HAP-1 (cell line): ENCODE measurements at regions not wholly inside any gene's neighbourhood (a gene's known extent, or its start where the extent isn't known, plus 50 kb on each side); places are given as distances from the start of the nearest gene placed in this dataset.

Experiments
- DNase-seq, 2 experiments: peaks; one replicate each; pipeline ENCODE4 v3.0.0-alpha.2; 2016 to 2020; ENCODE audit warnings: low spot score in 2 of 2
- H3K27me3 ChIP-seq: fragments of 250-450 bp; sonication (Bioruptor Pico); 2 replicates; pipeline ENCODE4 v1.5.1; 2020; ENCODE audit warnings: low read depth, mild to moderate bottlenecking, moderate library complexity
- H3K36me3 ChIP-seq: fragments of 250-450 bp; sonication (Bioruptor Pico); replicated peaks from 2 replicates; pipeline ENCODE4 v1.5.1; 2020; ENCODE audit warnings: mild to moderate bottlenecking
- H3K4me1 ChIP-seq: fragments of 250-450 bp; sonication (Bioruptor Pico); 2 replicates; pipeline ENCODE4 v1.5.1; 2020; ENCODE audit warnings: mild to moderate bottlenecking
- H3K4me3 ChIP-seq: fragments of 250-450 bp; sonication (Bioruptor Pico); 2 replicates; pipeline ENCODE4 v1.5.1; 2020; ENCODE audit warnings: mild to moderate bottlenecking, moderate library complexity
- H3K9me3 ChIP-seq: fragments of 250-450 bp; sonication (Bioruptor Pico); 2 replicates; pipeline ENCODE4 v1.5.1; 2020; ENCODE audit warnings: mild to moderate bottlenecking, moderate library complexity
- in situ Hi-C: fragments of 300-500 bp; cut with MboI; formaldehyde crosslinking; loops from 3 replicates; pipeline ENCODE4 v1.14.3; 2020; ENCODE audit warnings: low sequenced_read_pairs, inconsistent platforms, mixed read lengths

DNA sequence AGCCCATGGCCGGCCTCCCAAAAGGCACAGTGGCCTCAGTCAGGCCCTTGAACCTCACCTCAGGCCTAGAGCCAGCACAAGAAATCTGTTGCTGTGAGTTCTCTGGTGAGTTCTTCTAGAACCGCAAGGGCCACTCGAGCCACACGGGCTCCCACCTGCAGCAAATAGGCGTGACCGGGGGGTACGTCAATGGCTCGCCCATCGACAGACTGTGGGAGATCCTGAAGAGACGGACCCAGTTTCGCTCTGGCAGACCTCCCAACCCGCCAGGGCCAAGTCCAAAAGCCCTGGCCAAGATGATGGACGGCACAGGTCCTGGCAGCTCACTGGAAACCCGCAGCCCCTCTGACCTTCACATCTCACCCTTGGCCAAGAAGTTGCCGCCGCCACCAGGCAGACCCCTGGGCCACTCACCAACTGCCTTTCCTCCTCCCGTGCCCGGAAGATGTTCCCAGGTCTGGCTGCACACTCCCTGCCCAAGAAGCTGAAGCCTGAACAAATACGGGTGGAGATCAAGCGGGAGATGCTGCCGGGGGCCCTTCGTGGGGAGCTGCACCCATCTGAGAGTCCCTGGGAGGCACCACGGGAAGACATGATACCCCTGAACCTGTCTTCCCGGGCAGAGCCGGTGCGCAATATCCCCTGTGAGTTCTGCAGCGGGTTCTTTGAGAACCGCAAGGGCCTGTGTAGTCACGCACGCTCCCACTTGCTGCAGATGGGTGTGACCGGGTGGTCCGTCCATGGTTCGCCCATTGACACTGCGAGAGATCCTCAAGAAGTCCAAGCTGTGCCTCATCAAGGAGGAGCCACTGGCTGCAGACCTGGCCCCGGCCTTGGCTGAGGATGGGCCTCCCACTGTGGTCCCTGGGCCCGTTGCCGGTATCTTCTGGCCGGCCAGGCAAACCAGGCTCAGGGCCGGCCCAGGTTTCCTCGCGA, 544.2 kb upstream of the CCDC179 start:
- DNase-seq: no peak
- in situ Hi-C loops: no loop called here
- no peaks in the 10 kb centered on the region for H3K36me3 ChIP-seq
- H3K4me3 ChIP-seq: no peak overlapping the region
- H3K9me3 ChIP-seq: no peaks in the 10 kb centered on the region
- no peaks in the 10 kb centered on the region for H3K4me1 ChIP-seq
- H3K27me3 ChIP-seq: no peaks in the 10 kb centered on the region

DNA sequence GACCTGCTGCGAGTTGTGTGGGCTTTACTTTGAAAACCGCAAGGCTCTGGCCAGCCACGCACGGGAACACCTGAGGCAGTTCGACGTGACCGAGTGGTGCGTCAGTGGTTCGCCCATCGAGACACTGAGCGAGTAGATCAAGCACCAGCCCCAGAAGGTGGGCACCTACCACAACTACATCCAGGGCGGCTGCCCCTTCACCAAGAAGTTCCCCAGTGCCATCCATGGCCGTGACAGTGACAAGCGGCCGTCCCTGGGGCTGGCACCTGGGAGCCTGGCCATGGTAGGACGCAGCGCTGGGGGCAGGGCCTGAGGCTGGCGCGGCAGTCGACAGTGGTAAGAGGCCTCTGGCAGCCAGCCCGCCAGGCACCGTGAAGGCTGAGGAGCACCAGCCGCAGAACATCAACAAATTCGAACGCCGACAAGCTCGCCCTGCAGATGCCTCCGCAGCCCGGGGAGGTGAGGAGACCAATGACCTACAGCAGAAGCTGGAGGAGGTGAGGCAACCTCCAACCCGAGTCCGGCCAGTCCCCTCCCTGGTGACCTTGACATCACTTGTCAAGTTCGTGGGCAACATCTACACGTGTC, 545.2 kb upstream of the CCDC179 start:
- no peak for DNase-seq
- no peaks in the 10 kb centered on the region for H3K9me3 ChIP-seq
- in situ Hi-C loops: no loop called here
- H3K4me3 ChIP-seq: no peak overlapping the region
- no peaks in the 10 kb centered on the region for H3K27me3 ChIP-seq
- no peaks in the 10 kb centered on the region for H3K4me1 ChIP-seq
- H3K36me3 ChIP-seq: no peaks in the 10 kb centered on the region

DNA sequence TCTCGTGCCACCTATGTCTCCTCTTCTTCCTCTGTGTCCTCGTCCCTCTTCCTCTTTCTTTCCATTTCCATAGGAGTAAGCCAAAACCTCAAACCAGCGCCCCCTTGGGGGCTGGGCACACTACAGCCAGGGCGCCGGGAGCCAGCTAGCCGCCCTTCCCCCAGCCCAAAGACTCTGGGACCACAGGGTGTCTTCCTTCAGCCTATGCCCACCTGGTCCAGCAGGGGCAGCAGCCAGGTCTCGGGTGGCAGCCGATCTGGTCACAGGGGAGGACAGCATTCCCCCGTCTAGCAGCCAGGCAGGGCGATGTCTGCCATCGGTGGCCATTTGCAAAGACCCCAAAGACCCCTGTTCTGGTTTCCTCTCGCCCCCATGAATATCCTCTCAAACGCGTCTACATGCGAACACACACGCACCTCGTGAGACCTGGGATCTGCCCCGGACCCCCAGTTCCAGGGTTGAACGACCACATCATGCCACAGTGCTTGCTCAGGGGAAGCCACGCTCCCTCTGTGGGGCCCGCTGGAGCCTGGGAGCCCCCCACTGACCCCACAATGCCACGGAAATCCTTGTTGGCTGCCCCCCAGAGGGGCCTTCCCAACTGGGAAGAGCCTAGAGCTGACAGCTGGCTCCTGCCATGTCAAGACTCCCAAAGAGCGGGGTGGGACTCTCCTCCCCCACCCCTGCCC, 546.0 kb upstream of the CCDC179 start:
- Histone ChIP-seq H3K4me1 (no peaks in the 10 kb centered on the region), H3K36me3 (no peaks in the 10 kb centered on the region), H3K9me3 (no peaks in the 10 kb centered on the region), H3K27me3 (no peaks in the 10 kb centered on the region), H3K4me3 (no peak overlapping the region)
- DNase-seq: no peak
- in situ Hi-C loops: no loop called here

DNA sequence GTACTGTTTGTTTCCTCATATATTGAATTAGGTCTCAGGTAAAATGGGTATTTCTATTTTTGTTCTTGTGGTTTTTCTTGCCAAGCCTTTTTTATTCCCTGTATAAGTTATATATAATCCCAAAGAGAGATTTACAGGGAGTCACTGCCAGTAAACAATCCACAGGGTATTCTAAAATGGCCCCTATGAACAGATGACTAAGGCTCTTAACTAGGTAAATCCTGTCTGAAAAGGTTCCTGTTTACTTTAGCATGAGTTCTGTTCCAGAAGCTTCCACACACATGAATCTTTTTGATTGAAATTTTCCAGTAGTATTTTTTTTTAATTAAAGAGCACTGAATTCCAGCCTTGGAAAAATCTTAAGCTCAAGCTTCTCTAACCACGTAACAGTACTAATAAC, 552.8 kb upstream of the CCDC179 start:
- Histone ChIP-seq H3K36me3 (no peaks in the 10 kb centered on the region), H3K4me1 (no peaks in the 10 kb centered on the region), H3K9me3 (no peaks in the 10 kb centered on the region; the same call in 1 of the 2 replicates), H3K4me3 (no peak overlapping the region), H3K27me3 (no peaks in the 10 kb centered on the region)
- in situ Hi-C loops: no loop called here
- no peak for DNase-seq

DNA sequence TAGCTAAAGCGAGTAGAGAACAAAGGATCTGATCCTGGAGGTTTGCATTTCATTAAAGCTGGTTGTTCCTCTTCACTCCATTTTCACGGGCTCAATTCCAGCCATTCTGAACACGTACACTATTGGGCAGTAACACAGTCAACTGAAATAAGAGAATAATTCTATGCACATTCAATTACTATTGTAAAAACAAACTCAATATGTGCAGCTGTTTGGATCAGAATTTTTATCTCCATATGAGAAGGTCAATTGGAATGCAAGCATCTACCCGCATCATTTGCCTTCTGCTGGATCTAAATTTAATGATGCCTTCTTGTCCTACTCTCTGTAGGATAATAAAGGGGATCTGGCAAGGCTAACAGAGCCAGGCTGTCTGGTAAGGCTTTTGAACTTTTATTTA, 562.8 kb upstream of the CCDC179 start:
- no peaks in the 10 kb centered on the region; the same call in 1 of the 2 replicates for H3K4me1 ChIP-seq
- H3K4me3 ChIP-seq: no peak overlapping the region
- no peaks in the 10 kb centered on the region for H3K36me3 ChIP-seq
- no peaks in the 10 kb centered on the region for H3K27me3 ChIP-seq
- H3K9me3 ChIP-seq: no peaks in the 10 kb centered on the region
- in situ Hi-C loops: no loop called here
- no peak for DNase-seq

DNA sequence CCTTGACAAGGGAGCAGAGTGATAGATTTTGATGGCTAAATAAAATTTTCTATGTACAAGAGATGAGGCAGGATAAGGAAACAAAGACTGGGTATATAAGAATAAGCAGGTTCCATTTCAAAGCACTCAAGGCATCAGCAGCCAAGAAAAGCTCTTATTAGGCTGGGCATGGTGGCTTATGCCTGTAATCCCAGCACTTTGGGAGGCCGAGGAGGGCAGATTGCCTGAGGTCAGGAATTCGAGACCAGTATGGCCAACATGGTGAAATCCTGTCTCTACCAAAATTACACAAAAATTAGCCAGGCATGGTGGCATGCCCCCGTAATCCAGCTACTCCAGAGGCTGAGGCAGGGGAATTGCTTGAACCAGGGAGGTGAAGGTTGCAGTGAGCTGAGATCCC, 563.4 kb upstream of the CCDC179 start:
- H3K4me3 ChIP-seq: no peak overlapping the region
- no peak for DNase-seq
- H3K36me3 ChIP-seq: no peaks in the 10 kb centered on the region
- H3K27me3 ChIP-seq: no peaks in the 10 kb centered on the region
- H3K4me1 ChIP-seq: no peaks in the 10 kb centered on the region; the same call in 1 of the 2 replicates
- in situ Hi-C loops: no loop called here
- no peaks in the 10 kb centered on the region for H3K9me3 ChIP-seq

DNA sequence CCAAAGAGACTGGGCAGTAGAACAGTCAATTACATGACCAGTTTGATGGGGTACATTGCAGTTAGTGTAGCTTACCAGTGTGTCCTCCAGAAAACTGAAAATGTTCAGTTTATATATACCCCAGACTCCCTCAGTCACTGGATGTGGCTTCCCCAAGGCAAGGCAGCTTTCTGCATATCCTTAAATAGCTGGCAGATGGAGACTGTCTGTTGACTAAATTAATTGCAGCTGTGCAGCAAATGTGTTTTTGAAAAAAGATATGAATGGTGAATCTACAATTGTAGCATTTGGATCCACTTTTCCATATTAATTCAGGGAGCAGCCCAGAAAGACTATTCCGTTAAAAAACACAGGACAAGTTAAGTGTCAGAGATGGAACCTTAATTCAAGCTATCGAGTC, 565.1 kb upstream of the CCDC179 start:
- in situ Hi-C loops: no loop called here
- Histone ChIP-seq H3K36me3 (no peaks in the 10 kb centered on the region), H3K9me3 (no peaks in the 10 kb centered on the region), H3K4me1 (no peaks in the 10 kb centered on the region; the same call in 1 of the 2 replicates), H3K4me3 (no peak overlapping the region), H3K27me3 (no peaks in the 10 kb centered on the region)
- no peak for DNase-seq

DNA sequence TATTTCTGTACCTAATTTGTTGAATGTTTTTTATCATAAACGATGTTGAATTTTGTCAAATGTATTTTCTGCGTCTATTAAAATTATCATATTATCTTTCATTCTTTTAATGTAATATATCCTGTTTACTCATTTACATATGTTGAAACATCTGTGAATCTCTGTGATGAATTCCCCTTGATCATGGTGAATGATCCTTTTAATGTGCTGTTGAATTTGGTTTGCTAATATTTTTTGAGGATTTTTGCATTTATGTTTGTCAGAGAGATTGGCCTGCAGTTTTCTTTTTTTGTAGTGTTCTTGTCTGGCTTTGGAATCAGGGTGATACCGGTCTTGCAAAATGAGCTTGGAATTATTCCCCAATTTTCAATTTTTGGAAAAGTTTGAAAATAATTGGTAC, 569.3 kb upstream of the CCDC179 start:
- in situ Hi-C loops: no loop called here

DNA sequence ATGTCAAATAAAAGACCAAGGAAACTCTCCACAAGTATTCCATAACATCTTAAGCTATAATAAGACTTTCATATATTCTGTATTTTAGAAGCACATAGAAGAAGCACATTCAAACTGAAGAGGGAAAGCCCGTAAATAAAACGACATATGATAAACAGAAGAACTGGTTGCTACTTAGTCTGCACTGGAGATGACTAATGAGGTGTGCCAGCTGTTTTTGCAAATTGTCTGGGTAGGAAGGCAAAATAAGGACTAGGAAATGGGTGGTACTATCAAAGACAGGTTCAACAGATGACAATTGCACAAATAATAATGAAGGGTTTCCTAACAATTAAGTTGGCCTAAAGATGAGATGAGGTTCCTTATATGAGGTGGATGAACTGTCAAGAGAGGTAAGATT, 593.2 kb upstream of the CCDC179 start:
- H3K4me1 ChIP-seq: peaks cover 28% of the 10 kb centered on the region
- in situ Hi-C loops: no loop called here
- H3K36me3 ChIP-seq: no peaks in the 10 kb centered on the region
- H3K27me3 ChIP-seq: no peaks in the 10 kb centered on the region
- no peak overlapping the region for H3K4me3 ChIP-seq
- H3K9me3 ChIP-seq: no peaks in the 10 kb centered on the region
- DNase-seq: no peak

More for the DNA sequence above, 569.3 kb upstream of the CCDC179 start:
- no peak for DNase-seq
- Histone ChIP-seq H3K4me3 (no peak overlapping the region), H3K36me3 (no peaks in the 10 kb centered on the region), H3K27me3 (no peaks in the 10 kb centered on the region), H3K9me3 (no peaks in the 10 kb centered on the region), H3K4me1 (no peaks in the 10 kb centered on the region)

DNA sequence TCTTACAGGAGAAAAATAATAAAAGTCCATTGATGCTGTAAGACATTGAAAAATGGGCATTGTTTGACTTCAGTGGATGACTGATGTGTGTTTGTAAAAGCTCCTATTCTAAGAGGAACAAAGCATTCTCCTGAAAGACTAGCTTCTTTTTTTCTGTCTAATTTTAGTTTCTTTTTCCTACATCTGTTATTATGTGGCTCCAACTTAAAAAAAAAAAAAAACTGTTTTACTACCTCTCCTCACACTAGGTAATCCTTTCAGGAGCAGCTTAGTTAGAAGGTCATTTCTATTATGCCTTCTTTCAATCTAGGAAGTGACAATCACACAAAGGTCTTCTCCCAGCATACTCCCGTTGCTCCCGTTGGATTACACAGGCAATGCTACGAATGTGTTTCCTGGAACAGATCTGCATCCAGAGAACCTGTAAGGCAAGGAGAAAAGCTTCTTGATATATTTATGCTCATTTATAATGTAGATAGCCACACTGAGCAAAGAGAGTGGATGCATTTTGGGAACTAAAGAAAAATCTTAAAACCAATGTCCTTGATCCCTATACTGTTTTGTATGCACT, 595.1 kb upstream of the CCDC179 start:
- H3K4me3 ChIP-seq: no peak overlapping the region
- no peaks in the 10 kb centered on the region for H3K9me3 ChIP-seq
- peak; percentile 75 to 99 for DNase-seq
- peaks cover 28% of the 10 kb centered on the region for H3K4me1 ChIP-seq
- H3K36me3 ChIP-seq: no peaks in the 10 kb centered on the region
- H3K27me3 ChIP-seq: no peaks in the 10 kb centered on the region
- in situ Hi-C loops: no loop called here

DNA sequence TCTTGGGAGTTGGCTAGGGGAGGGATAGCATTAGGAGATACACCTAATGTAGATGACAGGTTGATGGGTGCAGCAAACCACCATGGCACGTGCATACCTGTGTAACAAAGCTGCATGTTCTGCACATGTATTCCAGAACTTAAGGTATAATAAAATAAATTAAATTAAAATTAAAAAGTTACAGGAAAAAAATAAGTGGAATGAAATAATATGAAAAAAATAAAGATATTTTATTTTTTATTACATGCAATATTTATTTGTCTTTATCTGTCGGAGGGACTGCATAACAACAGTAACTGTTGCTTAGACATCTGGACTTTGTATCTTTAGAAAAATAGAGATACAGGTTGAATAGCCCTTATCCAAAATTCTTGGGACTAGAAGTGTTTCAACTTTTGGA, 597.4 kb upstream of the CCDC179 start:
- Histone ChIP-seq H3K9me3 (no peaks in the 10 kb centered on the region), H3K36me3 (no peaks in the 10 kb centered on the region), H3K27me3 (no peaks in the 10 kb centered on the region), H3K4me3 (no peak overlapping the region), H3K4me1 (peaks cover 28% of the 10 kb centered on the region)
- DNase-seq: no peak
- in situ Hi-C loops: no loop called here

DNA sequence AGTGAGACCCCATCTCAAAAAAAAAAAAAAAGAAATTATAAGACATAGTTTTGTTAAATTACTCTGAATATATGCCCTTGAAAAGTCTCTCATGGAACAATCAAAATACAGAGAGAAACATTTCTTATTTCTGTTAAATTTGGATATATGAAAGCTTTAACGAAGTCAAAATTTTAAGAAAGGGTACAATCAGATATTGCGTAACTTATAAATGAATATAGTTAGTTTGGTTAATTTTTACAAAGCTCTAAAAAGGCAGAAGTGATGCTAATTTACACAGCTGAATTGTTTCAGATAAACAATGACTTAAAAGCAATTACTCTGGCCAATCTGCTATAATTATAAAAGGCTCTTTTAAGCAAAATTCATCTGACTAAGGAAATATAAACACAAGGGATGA, 611.6 kb upstream of the CCDC179 start:
- H3K4me3 ChIP-seq: no peak overlapping the region
- H3K9me3 ChIP-seq: no peaks in the 10 kb centered on the region
- in situ Hi-C loops: no loop called here
- no peaks in the 10 kb centered on the region for H3K27me3 ChIP-seq
- no peaks in the 10 kb centered on the region for H3K36me3 ChIP-seq
- H3K4me1 ChIP-seq: no peaks in the 10 kb centered on the region
- no peak for DNase-seq

DNA sequence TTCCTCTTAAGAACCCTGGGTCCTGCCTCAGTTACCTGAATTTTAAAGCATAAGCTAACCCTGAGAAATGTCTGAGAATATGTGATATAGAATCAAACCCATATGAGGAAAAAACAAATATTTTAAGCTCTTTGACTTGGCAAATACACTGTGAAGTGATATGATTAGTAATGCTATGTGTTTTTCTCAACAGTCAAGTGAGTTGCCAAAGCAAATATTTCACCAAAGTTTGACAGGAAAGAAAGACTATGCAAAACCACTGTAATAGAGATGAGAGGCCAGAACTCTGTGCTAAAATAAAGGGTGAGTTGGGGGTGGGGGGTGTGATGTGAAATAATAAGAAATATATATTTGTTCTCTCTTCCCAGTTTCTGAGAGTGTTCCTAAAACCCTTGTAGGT, 613.5 kb upstream of the CCDC179 start:
- no peaks in the 10 kb centered on the region for H3K4me1 ChIP-seq
- no peak for DNase-seq
- H3K9me3 ChIP-seq: no peaks in the 10 kb centered on the region
- in situ Hi-C loops: no loop called here
- H3K36me3 ChIP-seq: no peaks in the 10 kb centered on the region
- no peak overlapping the region for H3K4me3 ChIP-seq
- no peaks in the 10 kb centered on the region for H3K27me3 ChIP-seq

DNA sequence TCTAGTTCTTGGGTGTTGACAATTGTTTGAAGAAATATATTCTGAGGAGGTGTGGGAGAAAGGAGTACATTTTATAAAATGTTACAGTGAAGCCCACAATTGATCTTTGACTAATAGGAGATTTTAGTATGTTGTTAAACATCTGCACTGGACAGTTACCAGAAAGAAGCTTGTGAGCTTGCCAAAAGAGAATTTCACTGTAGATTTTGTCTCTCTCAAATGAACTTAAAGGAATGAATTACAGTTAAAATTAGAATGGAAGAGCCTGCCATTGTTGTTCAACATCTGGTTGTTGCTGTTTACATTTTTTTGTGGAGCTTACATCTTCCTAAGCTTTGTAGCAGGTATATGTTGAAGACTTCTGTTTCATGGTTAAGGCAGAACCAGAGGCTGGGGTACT, 620.5 kb upstream of the CCDC179 start:
- Histone ChIP-seq H3K4me1 (peaks cover 2% of the 10 kb centered on the region; the same call in 1 of the 2 replicates), H3K36me3 (no peaks in the 10 kb centered on the region), H3K27me3 (no peaks in the 10 kb centered on the region), H3K4me3 (no peak overlapping the region), H3K9me3 (no peaks in the 10 kb centered on the region)
- in situ Hi-C loops: no loop called here
- no peak for DNase-seq
